Kidney (tissue), 13 donors: ENCODE measurements at regions not wholly inside any gene's neighbourhood (a gene's known extent, or its start where the extent isn't known, plus 50 kb on each side); places are given as distances from the start of the nearest gene placed in this dataset.
"Not testable (repeated sequence)": the region's sequence is repeated elsewhere in the genome, so short reads cannot be mapped to it uniquely, and the experiment has no call there.

ENCODE experiments used
- DNase-seq, 5 donors: peaks; one replicate each; pipeline ENCODE4 v3.0.0-alpha.2; 2013 to 2020
- FAIRE-seq: peaks from 2 replicates; lab custom pipeline; 2012; peaks lifted over from hg19 to GRCh38; lab: Jason Lieb, UNC
- H3K27ac ChIP-seq, 2 donors: one replicate each; pipeline ENCODE4 v1.7.0; 2013; ENCODE audit warnings: low read depth in 2 of 2, low read length in 2 of 2, inconsistent platforms in 1 of 2
- H3K27me3 ChIP-seq: one replicate; pipeline ENCODE4 v1.7.1; 2013; ENCODE audit warnings: low read length, inconsistent platforms; ENCODE audit not compliant: control insufficient read depth, insufficient read depth
- H3K36me3 ChIP-seq, 3 donors: one replicate each; pipeline versions ENCODE4 v1.7.0 to v1.7.1; 2013; ENCODE audit warnings: low read length in 3 of 3, control low read depth in 1 of 3, inconsistent platforms in 1 of 3; ENCODE audit not compliant: insufficient read depth in 3 of 3, control insufficient read depth in 2 of 3
- H3K4me1 ChIP-seq, 3 donors: one replicate each; pipeline versions ENCODE4 v1.7.0 to v1.7.1; 2013; ENCODE audit warnings: low read length in 3 of 3, inconsistent platforms in 1 of 3, low read depth in 1 of 3; ENCODE audit not compliant: control insufficient read depth in 2 of 3, insufficient read depth in 2 of 3
- H3K4me3 ChIP-seq, 3 donors: one replicate each; pipeline versions ENCODE4 v1.7.0 to v1.8.1; 2013; ENCODE audit warnings: low read length in 3 of 3, control low read depth in 1 of 3, inconsistent platforms in 1 of 3
- H3K9ac ChIP-seq, 3 donors: one replicate each; pipeline versions ENCODE4 v1.7.0 to v1.7.1; 2013; ENCODE audit warnings: low read length in 3 of 3, control low read depth in 1 of 3, inconsistent platforms in 1 of 3
- H3K9me3 ChIP-seq, 3 donors: one replicate each; pipeline versions ENCODE4 v1.7.0 to v1.7.1; 2013; ENCODE audit warnings: low read length in 3 of 3, control low read depth in 1 of 3, inconsistent platforms in 1 of 3; ENCODE audit not compliant: control insufficient read depth in 2 of 3, insufficient read depth in 1 of 3
- CTCF ChIP-seq: IDR thresholded peaks from 3 replicates; pipeline ENCODE4 v1.5.1; 2012; ENCODE audit warnings: mild to moderate bottlenecking, moderate library complexity, borderline replicate concordance; ENCODE audit not compliant: insufficient read depth; ENCODE audit errors: extremely low read depth
- intact Hi-C: fragments of 100-400 bp; cut with DNase I; formaldehyde crosslinking; loops from one replicate; pipeline ENCODE4 v1.11.1; 2022
- donor health status: control.
- donor health status: control.
- donor health status: control.
- donor health status: control.
- donor health status: control.
- donor health status: DM: yes; HTN: yes; CAD: no.
- donor health status: Normal renal cell carcinoma (clear cell type).

- H3K9ac ChIP-seq, FAIRE-seq, H3K27ac ChIP-seq, H3K4me1 ChIP-seq, intact Hi-C loops, H3K36me3 ChIP-seq, H3K4me3 ChIP-seq, H3K9me3 ChIP-seq, H3K27me3 ChIP-seq: not testable (repeated sequence)
- peak in 1 of 5 donors; percentile 2 for DNase-seq
Observed at GRCh38 chr2:128679680-128680079, 361.0 kb upstream of the HS6ST1 start.

GRCh38 chr2:128681507-128681906 is 362.8 kb upstream of the HS6ST1 start:
- Histone ChIP-seq H3K9ac (no peak overlapping the region), H3K27me3 (no peaks in the 10 kb centered on the region), H3K9me3 (no peaks in the 10 kb centered on the region), H3K36me3 (no peaks in the 10 kb centered on the region), H3K27ac (no peak overlapping the region), H3K4me3 (no peak overlapping the region), H3K4me1 (no peaks in the 10 kb centered on the region)
- FAIRE-seq (no peak), DNase-seq (peak in 3 of 5 donors; percentile 20 to 42 (median 34))
- intact Hi-C loops, result no loop called here
- no peak for TF ChIP-seq CTCF

DNA sequence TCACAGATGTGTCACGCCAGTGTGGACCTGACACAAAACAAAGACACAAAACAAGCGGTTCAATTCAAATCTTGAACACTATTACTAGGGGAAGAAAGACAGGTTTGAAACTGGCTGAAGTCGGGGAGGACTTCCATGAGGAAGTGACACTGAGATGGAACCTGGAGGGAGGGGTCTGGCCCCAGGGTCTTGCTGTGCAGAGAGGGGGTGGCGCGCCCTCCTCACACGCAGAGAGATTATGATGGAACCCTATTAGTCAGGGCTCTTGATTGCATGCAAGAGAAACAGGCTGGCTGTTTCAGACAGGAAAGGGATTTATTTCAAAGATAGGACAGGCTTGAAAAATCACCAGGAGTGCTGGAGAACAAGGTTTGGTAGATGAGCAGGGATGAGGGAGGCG is 363.6 kb upstream of the HS6ST1 start:
- DNase-seq (peak in 1 of 5 donors; percentile 13), FAIRE-seq (no peak)
- Histone ChIP-seq H3K27me3 (no peaks in the 10 kb centered on the region), H3K9ac (no peak overlapping the region), H3K36me3 (no peaks in the 10 kb centered on the region), H3K27ac (no peak overlapping the region), H3K4me1 (no peaks in the 10 kb centered on the region), H3K9me3 (no peaks in the 10 kb centered on the region), H3K4me3 (no peak overlapping the region)
- intact Hi-C loops, result no loop called here
- TF ChIP-seq CTCF, result no peak

DNA sequence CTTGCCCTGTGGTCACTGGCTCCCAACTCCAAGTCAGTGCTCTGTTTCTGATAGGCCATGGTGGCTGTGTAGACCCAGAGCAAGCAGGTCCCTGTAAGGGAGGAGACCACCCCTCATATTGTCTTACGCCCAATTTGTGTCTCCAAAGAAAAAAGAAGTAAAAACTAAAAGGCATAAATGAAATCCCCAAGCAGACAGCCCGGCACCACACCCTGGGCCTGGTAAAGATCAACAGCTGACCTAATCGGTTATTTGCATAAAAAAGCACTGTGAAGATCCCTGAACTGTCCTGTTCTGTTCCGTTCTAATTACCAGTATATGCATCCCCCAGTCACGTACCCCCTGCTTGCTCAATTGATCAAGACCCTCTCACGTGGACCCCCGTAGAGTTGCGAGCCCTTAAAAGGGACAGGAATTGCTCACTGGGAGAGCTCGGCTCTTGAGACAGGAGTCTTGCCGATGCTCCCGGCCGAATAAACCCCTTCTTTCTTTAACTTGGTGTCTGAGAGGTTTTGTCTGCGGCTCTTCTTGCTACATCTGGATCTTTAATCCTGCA is 364.1 kb upstream of the HS6ST1 start:
- TF ChIP-seq CTCF, result no peak
- Histone ChIP-seq H3K4me1 (no peaks in the 10 kb centered on the region), H3K4me3 (no peak overlapping the region), H3K9ac (no peak overlapping the region), H3K27ac (no peak overlapping the region), H3K27me3 (no peaks in the 10 kb centered on the region), H3K9me3 (no peaks in the 10 kb centered on the region), H3K36me3 (no peaks in the 10 kb centered on the region)
- FAIRE-seq (no peak), DNase-seq (peak in 1 of 5 donors; percentile 11)
- intact Hi-C loops, result no loop called here
